Glutamatergic neuron (in vitro differentiated cells): ENCODE measurements at regions not wholly inside any gene's neighbourhood (a gene's known extent, or its start where the extent isn't known, plus 50 kb on each side); places are given as distances from the start of the nearest gene placed in this dataset.

Source experiments
- DNase-seq: peaks from one replicate; pipeline ENCODE4 v3.0.0; 2022
- H3K27ac Mint-ChIP-seq: one replicate; pipeline ENCODE4 v1.8.0; 2020; ENCODE audit warnings: mild to moderate bottlenecking, mixed read lengths, inconsistent platforms; ENCODE audit not compliant: unreplicated experiment
- H3K27me3 Mint-ChIP-seq: one replicate; pipeline ENCODE4 v1.8.0; 2020; ENCODE audit warnings: mild to moderate bottlenecking, moderate library complexity, mixed read lengths, inconsistent platforms; ENCODE audit not compliant: unreplicated experiment
- H3K36me3 Mint-ChIP-seq: one replicate; pipeline ENCODE4 v1.8.0; 2020; ENCODE audit warnings: mild to moderate bottlenecking, mixed read lengths, inconsistent platforms; ENCODE audit not compliant: unreplicated experiment
- H3K4me1 Mint-ChIP-seq: one replicate; pipeline ENCODE4 v1.8.0; 2020; ENCODE audit warnings: mild to moderate bottlenecking, low read depth, mixed read lengths, inconsistent platforms; ENCODE audit not compliant: unreplicated experiment
- H3K4me3 Mint-ChIP-seq: one replicate; pipeline ENCODE4 v1.8.0; 2020; ENCODE audit warnings: mild to moderate bottlenecking, mixed read lengths, inconsistent platforms; ENCODE audit not compliant: unreplicated experiment
- H3K9me3 Mint-ChIP-seq: one replicate; pipeline ENCODE4 v1.8.0; 2020; ENCODE audit warnings: mild to moderate bottlenecking, moderate library complexity, mixed read lengths, inconsistent platforms; ENCODE audit not compliant: unreplicated experiment
- CTCF ChIP-seq: fragments of 200-600 bp; sonication (generic); IDR thresholded peaks from one replicate; pipeline ENCODE4 v1.5.0; 2021; ENCODE audit not compliant: partially characterized antibody, unreplicated experiment

GRCh38 chr9:103902263-103902662 is 191.8 kb upstream of the SMC2 start:
- H3K4me1 Mint-ChIP-seq: peaks cover 31% of the 10 kb centered on the region
- no peaks in the 10 kb centered on the region for H3K36me3 Mint-ChIP-seq
- H3K27ac Mint-ChIP-seq: no peak overlapping the region
- no peak for DNase-seq
- no peaks in the 10 kb centered on the region for H3K9me3 Mint-ChIP-seq
- H3K27me3 Mint-ChIP-seq: no peaks in the 10 kb centered on the region
- no peak overlapping the region for H3K4me3 Mint-ChIP-seq
- no peak for TF ChIP-seq CTCF

DNA sequence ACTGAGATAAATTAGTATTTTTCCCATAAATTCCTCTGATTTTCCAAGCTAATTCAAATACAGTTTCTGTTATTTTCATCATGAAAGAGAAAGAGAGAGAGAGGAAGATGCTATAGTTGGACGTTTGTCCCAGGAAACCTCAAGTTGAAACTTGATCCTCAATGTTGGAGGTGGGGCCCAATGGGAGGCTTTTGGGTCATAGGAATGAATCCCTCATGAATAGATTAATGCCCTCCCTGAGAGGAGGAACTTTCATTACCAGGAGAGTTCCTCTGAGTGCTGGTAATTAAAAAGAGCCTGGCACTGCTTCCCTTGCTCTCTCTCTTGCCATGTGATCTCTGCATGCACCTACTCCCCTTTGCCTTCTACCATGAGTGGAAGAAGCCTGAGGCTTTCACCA is 189.9 kb upstream of the SMC2 start:
- no peaks in the 10 kb centered on the region for H3K36me3 Mint-ChIP-seq
- H3K27me3 Mint-ChIP-seq: no peaks in the 10 kb centered on the region

DNA sequence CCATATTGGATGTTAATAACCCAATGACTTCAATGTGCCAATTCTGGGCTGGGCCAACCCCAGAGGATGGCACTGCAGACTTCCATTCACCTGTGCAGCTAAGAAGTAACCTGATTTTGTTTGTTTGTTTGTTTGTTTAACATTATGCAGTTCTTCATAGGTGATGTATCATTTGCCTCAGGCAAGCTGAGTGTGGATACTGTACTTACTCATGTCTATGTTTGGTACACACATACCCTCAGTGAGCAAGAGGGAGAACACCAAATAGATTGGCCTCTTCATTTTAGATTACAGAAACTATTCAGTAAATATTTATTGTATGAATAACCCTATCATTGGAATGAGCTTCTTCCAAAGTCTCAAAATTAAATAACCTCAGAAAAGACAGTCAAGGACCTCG is 180.2 kb upstream of the SMC2 start:
- H3K36me3 Mint-ChIP-seq: no peaks in the 10 kb centered on the region
- H3K27me3 Mint-ChIP-seq: no peaks in the 10 kb centered on the region
- DNase-seq: no peak
- TF ChIP-seq CTCF: no peak
- no peak overlapping the region for H3K27ac Mint-ChIP-seq
- no peaks in the 10 kb centered on the region for H3K4me1 Mint-ChIP-seq
- no peak overlapping the region for H3K4me3 Mint-ChIP-seq
- no peaks in the 10 kb centered on the region for H3K9me3 Mint-ChIP-seq

More for the DNA sequence above, 189.9 kb upstream of the SMC2 start:
- TF ChIP-seq CTCF: no peak
- no peak overlapping the region for H3K27ac Mint-ChIP-seq
- peaks cover 31% of the 10 kb centered on the region for H3K4me1 Mint-ChIP-seq
- no peak for DNase-seq
- H3K4me3 Mint-ChIP-seq: no peak overlapping the region
- H3K9me3 Mint-ChIP-seq: no peaks in the 10 kb centered on the region

DNA sequence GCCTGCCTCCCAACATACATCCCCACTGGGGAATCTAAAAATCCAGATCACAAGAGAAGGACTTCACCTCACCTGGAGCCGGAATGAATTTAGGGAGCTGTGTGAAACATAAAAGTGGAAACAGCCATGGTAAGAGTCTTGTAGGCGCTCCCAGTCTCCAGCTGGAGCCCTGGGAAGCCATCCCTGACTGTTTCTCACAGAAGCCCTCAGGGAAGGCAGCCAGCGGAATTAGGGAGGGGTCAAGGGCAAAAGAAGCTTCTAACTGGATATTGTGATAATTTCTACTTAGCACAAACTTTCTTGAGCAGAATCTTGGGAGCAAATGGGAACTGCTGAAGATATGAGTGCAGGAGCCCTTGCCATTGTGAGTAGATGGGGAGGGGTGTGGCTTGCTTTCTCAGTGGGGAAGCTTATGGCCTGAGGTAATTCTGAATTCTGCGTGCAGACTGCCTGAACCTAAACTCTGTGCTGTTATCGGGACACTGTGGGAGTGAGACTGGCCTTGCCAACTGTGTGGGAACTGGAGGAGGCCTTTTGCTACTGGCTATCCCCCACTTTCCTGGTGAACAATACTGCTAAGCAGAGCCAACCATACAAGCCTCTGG is 174.4 kb upstream of the SMC2 start:
- Mint-ChIP-seq H3K4me1 (no peaks in the 10 kb centered on the region), H3K9me3 (peaks cover 2% of the 10 kb centered on the region), H3K36me3 (no peaks in the 10 kb centered on the region), H3K27me3 (no peaks in the 10 kb centered on the region), H3K4me3 (no peak overlapping the region), H3K27ac (no peak overlapping the region)
- DNase-seq: no peak
- TF ChIP-seq CTCF: no peak

- Mint-ChIP-seq H3K36me3 (no peaks in the 10 kb centered on the region), H3K27ac (no peak overlapping the region), H3K4me1 (no peaks in the 10 kb centered on the region), H3K9me3 (no peaks in the 10 kb centered on the region), H3K27me3 (no peaks in the 10 kb centered on the region), H3K4me3 (no peak overlapping the region)
- TF ChIP-seq CTCF: no peak
- DNase-seq: no peak
These were observed 165.7 kb upstream of the SMC2 start for GRCh38 chr9:103928442-103928841.
